ENCODE measurements at regions not wholly inside any gene's neighbourhood (a gene's known extent, or its start where the extent isn't known, plus 50 kb on each side); places are given as distances from the start of the nearest gene placed in this dataset.

DNA sequence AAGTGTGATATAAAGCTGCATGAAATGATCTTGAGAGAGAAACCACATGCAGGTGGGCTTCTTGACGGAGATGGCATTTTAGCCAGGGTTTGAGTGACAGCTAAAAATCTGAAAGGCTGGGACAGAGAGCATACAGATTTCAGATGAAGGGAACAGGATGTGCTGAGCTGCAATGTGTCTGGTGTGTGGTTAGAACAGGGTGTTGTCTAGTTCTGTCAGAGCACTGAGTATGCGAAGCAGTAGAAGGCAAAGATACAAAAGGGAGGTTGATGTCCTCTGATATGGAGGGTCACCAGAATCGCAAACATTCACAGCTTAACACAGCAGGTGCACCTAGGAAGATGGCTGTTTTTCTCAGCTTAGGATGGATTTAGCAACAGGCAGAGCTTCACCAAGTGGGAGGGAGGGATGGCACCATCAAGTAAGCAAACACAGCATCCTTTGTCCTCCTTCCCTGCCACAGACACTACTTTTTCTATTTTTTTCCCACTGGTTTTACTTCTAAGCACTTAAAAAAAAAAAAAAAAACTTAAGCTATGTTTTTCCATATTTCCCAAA is 182.5 kb downstream of the TMX3 start:
- Histone ChIP-seq H3K4me1 (ENCODE audit: insufficient read depth, low read length, severe bottlenecking) (no peaks in the 10 kb centered on the region), H3K27me3 (ENCODE audit: insufficient read depth, low read length) (no peaks in the 10 kb centered on the region), H3K9me2 (ENCODE audit: low read depth, low read length) (no peaks in the 10 kb centered on the region), H3K4me3 (ENCODE audit: low read depth, low read length, poor library complexity, severe bottlenecking) (no peak overlapping the region), H3F3A (ENCODE audit: insufficient read depth, low read length) (no peaks in the 10 kb centered on the region), H2AFZ (ENCODE audit: low read length) (no peak overlapping the region), H3K9me3 (ENCODE audit: low read length) (no peaks in the 10 kb centered on the region), H3K79me2 (ENCODE audit: insufficient read depth, low read length) (no peaks in the 10 kb centered on the region), H4K20me1 (ENCODE audit: insufficient read depth, low read length) (no peaks in the 10 kb centered on the region), H3K27ac (ENCODE audit: low read depth, low read length, poor library complexity, severe bottlenecking) (no peak overlapping the region), H3K9ac (ENCODE audit: low read length) (no peak overlapping the region), H3K4me2 (ENCODE audit: low read length) (no peak overlapping the region), H3K36me3 (ENCODE audit: insufficient read depth, low read length) (no peaks in the 10 kb centered on the region)
- TF ChIP-seq, protein P1, sequence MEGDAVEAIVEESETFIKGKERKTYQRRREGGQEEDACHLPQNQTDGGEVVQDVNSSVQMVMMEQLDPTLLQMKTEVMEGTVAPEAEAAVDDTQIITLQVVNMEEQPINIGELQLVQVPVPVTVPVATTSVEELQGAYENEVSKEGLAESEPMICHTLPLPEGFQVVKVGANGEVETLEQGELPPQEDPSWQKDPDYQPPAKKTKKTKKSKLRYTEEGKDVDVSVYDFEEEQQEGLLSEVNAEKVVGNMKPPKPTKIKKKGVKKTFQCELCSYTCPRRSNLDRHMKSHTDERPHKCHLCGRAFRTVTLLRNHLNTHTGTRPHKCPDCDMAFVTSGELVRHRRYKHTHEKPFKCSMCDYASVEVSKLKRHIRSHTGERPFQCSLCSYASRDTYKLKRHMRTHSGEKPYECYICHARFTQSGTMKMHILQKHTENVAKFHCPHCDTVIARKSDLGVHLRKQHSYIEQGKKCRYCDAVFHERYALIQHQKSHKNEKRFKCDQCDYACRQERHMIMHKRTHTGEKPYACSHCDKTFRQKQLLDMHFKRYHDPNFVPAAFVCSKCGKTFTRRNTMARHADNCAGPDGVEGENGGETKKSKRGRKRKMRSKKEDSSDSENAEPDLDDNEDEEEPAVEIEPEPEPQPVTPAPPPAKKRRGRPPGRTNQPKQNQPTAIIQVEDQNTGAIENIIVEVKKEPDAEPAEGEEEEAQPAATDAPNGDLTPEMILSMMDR (IDR thresholded peaks at IDR 0.05; ENCODE audit: low read length), result no peak
- no peak for TF ChIP-seq EZH2 (IDR thresholded peaks at IDR 0.05; ENCODE audit: borderline replicate concordance, low read length)

DNA sequence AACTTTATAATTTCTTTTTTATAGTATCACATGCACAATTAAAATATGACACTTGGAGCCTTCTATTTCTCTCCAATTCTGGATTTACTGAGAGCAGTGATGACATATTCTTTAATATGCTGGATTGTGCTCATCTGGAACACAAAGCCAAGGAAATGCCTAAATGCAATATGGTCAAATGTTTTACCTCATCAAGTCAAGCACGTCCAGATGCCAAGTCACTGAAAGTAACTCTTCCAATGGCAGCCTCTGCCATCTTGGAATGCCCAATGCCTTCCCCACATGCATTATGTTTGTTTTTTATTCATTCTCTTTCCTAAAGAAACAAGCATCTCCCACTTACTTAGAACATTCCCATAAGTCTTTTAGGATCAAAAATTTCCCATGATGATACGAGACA is 189.8 kb downstream of the TMX3 start:
- Histone ChIP-seq H3K9me2 (ENCODE audit: low read depth, low read length) (no peaks in the 10 kb centered on the region), H3K4me1 (ENCODE audit: insufficient read depth, low read length, severe bottlenecking) (no peaks in the 10 kb centered on the region)

DNA sequence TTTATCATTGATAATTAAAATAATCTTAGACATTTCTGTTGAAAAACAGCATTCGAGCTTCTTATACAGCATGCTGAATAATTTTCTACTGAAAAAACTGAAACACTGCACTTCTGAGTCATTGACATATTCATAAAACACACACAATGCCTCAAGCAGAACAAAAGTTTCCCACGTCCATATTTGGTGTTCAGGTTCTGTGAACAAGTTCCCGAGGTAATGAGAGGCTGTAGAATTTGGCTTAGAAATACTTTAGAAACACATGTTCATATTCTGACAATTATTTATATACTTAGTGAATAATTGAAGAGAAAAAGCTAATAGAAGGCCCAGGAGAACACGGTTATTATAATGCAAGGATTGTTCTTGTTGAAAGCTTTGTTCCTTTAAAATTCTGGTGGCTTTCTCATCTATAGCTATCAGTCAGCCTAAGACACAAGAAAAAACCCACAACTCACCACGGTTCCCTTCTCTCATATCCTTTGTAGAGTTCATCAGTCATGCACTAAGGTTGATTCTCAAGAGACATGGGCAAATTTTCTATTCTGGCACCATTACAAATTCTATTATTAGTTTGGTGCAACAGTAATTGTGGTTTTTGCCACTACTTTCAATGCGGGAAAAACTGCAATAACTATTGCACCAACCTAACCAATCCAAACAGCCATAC is 194.4 kb downstream of the TMX3 start:
- H3K27me3 ChIP-seq (ENCODE audit: insufficient read depth, low read length), result no peaks in the 10 kb centered on the region
- H3K36me3 ChIP-seq (ENCODE audit: insufficient read depth, low read length), result no peaks in the 10 kb centered on the region
- H3K9ac ChIP-seq (ENCODE audit: low read length), result no peak overlapping the region
- H3K4me1 ChIP-seq (ENCODE audit: insufficient read depth, low read length, severe bottlenecking), result no peaks in the 10 kb centered on the region
- no peaks in the 10 kb centered on the region for H3K79me2 ChIP-seq (ENCODE audit: insufficient read depth, low read length)
- H3K9me2 ChIP-seq (ENCODE audit: low read depth, low read length), result no peaks in the 10 kb centered on the region
- H3K9me3 ChIP-seq (ENCODE audit: low read length), result no peaks in the 10 kb centered on the region
- TF ChIP-seq, protein P1 (IDR thresholded peaks at IDR 0.05; ENCODE audit: low read length), result no peak
- TF ChIP-seq EZH2 (IDR thresholded peaks at IDR 0.05; ENCODE audit: borderline replicate concordance, low read length), result no peak
- H3K27ac ChIP-seq (ENCODE audit: low read depth, low read length, poor library complexity, severe bottlenecking), result no peak overlapping the region
- H2AFZ ChIP-seq (ENCODE audit: low read length), result no peak overlapping the region
- H3F3A ChIP-seq (ENCODE audit: insufficient read depth, low read length), result no peaks in the 10 kb centered on the region
- no peaks in the 10 kb centered on the region for H4K20me1 ChIP-seq (ENCODE audit: insufficient read depth, low read length)
- H3K4me2 ChIP-seq (ENCODE audit: low read length), result no peak overlapping the region
- H3K4me3 ChIP-seq (ENCODE audit: low read depth, low read length, poor library complexity, severe bottlenecking), result no peak overlapping the region

More for the DNA sequence above, 189.8 kb downstream of the TMX3 start:
- no peak overlapping the region for H3K4me2 ChIP-seq (ENCODE audit: low read length)
- no peak overlapping the region for H3K27ac ChIP-seq (ENCODE audit: low read depth, low read length, poor library complexity, severe bottlenecking)
- H3K9me3 ChIP-seq (ENCODE audit: low read length), result no peaks in the 10 kb centered on the region
- H2AFZ ChIP-seq (ENCODE audit: low read length), result no peak overlapping the region
- no peaks in the 10 kb centered on the region for H3F3A ChIP-seq (ENCODE audit: insufficient read depth, low read length)
- no peak overlapping the region for H3K4me3 ChIP-seq (ENCODE audit: low read depth, low read length, poor library complexity, severe bottlenecking)
- H3K9ac ChIP-seq (ENCODE audit: low read length), result no peak overlapping the region
- no peaks in the 10 kb centered on the region for H3K79me2 ChIP-seq (ENCODE audit: insufficient read depth, low read length)
- H4K20me1 ChIP-seq (ENCODE audit: insufficient read depth, low read length), result no peaks in the 10 kb centered on the region
- TF ChIP-seq, protein P1 (IDR thresholded peaks at IDR 0.05; ENCODE audit: low read length), result no peak
- TF ChIP-seq EZH2 (IDR thresholded peaks at IDR 0.05; ENCODE audit: borderline replicate concordance, low read length), result no peak
- H3K27me3 ChIP-seq (ENCODE audit: insufficient read depth, low read length), result no peaks in the 10 kb centered on the region
- H3K36me3 ChIP-seq (ENCODE audit: insufficient read depth, low read length), result no peaks in the 10 kb centered on the region

Data from OCI-LY1 (cell line).